ENCODE measurements at regions not wholly inside any gene's neighbourhood (a gene's known extent, or its start where the extent isn't known, plus 50 kb on each side); places are given as distances from the start of the nearest gene placed in this dataset.
"Not testable (repeated sequence)": the region's sequence is repeated elsewhere in the genome, so short reads cannot be mapped to it uniquely, and the experiment has no call there.

DNA sequence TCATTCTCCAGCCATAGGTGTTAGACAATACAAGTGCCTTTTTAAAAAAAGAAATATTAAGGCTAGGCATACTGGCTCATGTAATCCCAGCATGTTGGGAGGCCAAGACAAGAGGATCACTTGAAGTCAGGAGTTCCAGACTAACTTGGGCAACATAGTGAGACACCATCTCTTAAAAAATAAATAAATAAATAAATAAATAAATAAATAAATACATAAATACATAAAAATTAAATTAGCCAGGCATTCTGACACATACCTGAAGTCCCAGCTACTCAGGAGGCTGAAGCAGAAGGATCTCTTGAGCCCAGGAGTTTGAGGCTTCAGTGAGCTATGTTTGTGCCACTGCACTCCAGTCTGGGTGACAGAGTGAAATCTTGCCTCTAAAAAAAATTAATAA is 85.8 kb upstream of the ATP1B1 start:
- DNase-seq = no peak

DNA sequence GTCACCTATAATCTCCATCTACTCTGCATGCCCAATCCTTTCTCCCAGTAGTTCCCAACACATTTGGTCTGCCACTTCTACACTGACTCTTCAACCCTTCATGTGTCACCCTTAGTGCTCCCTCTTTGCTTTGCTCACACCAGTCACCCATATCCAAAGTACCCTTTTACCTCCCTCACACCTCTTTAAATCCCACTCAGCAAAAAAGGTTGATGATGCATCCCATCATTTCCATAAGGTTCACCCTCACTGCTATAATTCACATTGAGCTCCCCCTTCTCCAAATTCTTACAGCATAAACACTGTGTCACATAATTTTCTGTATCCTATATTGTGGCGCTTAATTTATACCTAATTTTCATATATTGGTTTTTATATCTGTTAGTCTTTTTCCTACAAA is 83.8 kb upstream of the ATP1B1 start:
- no peak for DNase-seq

DNA sequence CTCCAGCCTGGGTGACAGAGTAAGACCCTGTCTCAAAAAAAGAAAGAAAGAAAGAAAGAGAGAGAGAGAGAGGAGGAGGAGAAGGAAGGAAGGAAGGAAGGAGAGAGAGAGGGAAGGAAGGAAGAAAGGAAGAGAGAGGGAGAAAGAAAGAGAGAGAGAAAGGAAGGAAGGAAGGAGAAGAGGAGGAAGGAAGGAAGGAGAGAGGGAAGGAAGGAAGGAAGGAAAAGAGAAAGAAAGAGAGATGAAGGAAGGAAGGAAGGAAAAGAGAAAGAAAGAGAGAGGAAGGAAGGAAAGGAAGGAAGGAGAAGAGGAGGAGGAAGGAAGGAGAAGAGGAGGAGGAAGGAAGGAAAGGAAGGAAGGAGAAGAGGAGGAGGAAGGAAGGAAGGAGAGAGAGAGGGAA is 82.2 kb upstream of the ATP1B1 start:
- no peak for DNase-seq

DNA sequence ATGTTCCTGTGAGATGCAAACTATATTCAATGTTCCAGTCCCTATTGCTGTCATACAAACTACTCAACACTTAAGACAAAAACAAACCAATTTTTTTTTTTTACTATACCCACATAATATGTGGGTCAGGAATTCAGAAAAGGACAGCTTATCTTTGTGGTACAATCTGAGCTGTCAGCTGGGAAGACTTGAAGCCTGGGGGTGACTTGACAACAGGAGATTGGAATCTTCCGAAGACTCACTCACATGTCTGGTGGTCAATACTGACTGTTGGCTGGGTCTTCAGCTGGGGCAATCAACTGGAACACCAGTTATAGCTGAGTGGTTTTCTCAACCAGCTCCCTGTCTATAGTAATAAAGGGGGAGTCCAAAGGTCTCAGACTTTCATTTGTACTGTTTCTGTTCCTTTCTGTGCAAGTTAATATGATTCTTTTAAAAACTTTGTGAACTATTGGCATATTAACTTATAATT is 81.7 kb upstream of the ATP1B1 start:
- DNase-seq = no peak

DNA sequence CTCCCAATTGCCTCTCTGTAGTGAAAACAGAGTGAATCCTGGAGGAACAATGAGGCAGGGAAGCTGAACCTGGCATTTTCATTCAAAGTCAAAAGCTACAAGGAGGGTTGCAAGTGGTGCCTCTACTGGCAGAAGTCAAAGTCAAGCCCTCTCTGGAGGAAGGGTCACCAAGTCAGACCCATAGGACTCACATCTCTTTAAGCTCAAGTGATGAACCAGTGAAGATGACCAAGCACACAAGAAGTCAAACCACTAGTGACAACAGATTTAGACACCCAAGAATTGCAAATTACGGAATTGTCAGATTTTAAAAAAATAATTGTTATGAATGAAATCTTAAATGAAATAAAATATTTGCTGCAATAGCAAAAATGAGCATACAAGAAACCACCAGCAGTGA is 81.1 kb upstream of the ATP1B1 start:
- no peak for DNase-seq

DNA sequence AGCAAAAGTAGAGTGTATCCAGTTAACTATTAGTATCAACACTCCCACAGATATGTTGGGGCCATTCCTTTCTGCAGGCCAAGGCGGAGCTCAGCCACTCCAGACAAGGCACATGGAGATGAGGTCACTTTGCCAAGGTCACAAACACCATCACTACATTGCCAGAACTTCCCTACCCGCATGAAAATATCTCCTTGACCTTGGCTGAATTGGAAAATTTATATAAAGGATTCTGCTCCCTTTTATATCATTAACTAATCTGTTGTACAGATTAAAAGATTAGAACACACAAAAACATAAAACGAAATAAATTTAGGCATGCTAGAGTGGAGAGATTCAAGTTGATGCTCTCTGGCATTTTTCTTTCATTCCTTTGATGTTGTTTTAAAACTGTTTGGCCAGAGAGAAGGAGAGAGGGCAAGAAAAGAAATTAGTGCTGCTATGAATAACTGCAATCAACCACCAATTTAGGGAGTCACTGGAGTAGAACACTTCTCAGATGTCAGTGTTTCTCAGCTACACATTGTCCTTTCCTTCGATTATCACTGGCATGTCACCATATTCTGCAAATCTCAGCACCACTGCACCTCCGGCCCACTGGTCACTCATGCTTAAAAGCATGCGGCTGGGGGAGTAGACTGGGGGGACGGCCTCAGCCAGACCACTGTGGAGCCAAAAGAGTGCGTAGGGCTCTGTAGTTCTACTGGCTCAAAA is 78.7 kb upstream of the ATP1B1 start:
- no peak for DNase-seq

DNA sequence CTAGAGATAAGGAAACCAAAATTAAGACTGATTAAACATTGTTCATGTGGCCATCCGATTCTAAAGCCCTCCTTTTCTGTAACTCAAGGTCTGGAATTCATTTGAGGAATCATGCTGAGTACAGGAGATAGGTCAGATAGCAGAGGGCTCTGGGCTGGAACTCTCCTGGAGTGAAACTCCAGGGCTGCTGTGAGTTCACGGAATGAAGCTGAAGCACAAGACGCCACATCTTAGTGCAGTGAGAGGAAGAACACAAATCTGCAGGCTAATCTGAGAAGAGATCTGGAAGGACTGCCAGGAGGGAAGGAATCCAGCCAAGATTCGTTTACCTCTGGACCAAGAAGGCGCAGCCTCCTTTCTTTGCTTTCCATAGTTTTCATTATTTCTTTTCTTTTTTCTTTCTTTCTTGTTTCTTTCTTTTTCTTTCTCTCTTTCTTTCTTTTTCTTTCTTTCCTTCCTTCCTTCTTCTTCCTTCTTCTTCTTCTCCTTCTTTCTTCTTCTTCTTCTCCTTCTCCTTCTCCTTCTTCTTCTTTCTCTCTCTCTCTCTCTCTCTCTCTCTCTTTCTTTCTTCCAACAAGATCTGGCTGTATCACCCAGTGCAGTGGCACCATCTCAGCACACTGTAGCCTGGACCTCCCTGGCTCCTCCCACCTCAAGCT is 74.8 kb upstream of the ATP1B1 start:
- DNase-seq = no peak

DNA sequence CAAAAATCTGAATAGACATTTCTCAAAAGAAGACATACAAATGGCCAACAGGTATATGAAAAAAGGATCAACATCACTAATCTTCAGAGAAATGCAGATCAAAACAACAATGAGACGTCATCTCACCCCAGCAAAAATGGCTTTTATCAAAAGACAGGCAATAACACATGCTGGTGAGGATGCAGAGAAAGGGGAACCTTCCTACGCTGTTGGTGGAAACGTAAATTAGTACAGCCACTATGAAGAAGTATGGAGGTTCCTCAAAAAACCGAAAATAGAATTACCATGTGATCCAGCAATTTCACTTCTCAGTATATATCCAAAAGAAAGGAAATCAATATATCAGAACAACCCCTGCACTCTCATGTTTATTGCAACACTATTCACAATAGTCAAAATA is 65.1 kb upstream of the ATP1B1 start:
- DNase-seq = no peak

DNA sequence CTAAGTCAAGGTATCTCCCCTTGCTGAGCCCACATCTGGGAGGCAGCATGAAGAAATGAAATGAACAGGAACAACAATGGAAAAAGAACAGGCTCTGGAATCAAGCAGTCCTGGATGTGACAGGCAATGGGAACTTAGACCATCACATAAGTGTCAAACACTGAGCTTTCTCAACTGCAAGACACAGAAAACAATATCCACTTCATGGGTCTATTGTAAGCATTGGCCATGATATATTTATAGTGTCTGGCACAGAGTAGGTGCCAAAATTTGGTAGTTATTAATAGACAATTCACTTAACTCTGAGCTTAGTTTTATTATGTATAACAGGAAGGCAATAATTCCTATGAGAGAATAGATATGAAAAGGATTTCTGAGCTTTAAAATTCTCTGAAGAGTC is 64.1 kb upstream of the ATP1B1 start:
- no peak for DNase-seq

DNA sequence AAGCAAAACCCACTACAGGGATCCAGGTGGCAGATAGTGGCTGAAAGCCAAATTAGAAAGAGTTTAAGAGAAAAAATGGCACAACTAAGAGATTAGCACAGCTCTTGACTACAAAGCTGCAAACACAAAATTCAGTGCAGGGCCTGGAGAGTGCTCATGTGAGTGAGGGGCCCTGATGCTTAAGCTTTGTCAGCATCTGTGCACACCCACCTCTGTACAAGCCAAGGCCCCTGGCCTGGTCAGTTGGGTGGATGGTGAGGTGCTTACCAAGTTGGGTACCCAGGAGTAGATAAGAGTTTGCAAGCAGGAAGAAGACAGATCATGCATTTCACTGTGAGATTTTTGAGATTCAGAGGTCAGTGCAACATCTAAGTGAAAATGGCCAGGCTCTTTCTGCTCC is 62.7 kb upstream of the ATP1B1 start:
- DNase-seq = no peak

DNA sequence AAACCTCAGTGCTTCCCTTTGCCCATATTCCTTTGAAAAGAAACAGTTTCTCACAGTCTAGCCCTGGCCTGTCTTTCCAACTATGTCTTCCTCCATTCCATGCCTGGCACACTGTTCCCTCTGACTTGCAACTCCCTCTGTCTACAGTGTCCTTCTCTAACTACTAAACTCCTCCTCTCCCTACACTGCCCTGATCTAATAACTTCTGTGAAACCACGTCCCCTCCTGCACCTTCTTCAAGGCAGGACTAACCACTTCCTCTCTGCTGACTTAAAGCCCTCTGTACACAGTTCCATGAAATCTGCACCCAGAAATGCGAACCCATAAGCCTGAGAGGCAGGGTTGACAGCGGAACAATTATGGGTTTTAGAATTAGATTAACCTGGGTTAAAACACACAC is 62.2 kb upstream of the ATP1B1 start:
- DNase-seq = peak; percentile 32

DNA sequence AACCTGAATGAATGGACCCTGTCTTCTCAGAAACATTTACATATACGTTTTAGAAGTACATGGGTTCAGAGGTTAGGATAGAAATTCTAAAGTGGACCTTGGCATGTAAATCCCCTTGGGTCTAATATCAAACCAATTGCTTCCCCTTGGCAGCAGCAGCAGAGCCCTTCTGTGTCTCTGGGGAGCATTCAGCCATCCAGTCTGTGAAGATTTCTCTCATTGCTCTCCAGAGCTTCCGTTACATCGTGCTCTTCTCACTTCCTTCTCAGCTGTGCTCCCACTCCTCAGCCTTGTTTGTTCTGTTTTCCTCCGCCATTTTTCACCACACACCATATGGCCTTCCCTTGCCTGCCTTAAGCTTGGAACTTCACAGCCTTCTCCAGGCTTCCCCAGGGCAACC is 61.5 kb upstream of the ATP1B1 start:
- no peak for DNase-seq

DNA sequence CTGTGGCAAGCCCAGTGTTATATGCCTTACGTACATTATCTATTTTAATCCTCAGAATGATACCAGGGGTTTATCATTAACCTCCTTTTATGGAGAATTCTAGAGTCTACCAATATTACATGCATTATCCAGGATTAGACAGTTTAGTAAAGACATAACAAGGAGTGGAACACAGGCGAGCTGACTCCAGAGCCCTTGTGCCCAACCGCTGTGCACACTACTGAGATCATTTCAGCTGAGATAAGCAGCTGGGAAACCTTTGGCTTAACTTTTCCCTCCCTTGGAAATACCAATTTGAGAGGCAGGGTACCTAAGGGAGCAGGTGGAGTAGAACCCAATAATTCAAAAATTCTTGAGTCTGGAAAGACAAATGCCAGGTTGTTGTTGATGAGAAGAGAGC is 59.8 kb upstream of the ATP1B1 start:
- DNase-seq = no peak

DNA sequence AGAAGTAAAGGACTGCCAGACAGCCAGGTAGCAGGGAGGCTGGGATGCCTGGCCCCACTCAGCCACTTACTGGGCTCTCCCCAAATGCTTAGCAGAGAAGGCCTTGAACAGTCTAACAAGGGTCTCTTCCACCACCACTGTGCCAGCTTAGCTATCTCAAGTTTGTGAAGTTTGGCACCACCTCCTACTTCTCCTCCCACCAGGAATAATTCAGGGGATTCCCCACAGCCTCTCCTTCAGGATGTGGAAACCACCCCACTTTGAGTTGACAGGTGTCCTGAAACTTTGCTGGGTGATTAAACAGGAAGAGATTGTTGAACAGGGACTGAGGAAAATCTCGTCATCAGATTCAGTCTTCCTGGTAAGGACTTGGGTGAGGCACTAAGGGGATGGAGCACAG is 59.4 kb upstream of the ATP1B1 start:
- DNase-seq = no peak

DNA sequence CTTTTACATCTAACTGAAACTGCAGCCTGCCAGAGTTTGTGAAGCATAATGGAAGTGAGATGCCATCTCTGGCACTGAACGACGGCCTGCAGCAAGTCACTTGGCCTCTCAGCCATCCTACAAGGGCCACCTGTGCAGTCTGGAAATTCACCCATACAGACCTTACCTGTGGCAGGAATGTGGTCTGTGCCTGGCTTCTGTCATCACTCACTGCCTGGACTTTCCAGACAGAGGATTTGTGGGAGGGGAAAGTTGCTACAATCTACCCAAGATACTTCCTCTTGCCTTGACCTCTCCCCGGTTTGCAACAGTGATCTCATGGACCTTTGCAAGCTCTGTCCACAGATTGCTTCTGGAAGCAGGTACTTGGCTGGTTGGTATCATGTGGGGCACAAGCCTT is 58.4 kb upstream of the ATP1B1 start:
- no peak for DNase-seq

DNA sequence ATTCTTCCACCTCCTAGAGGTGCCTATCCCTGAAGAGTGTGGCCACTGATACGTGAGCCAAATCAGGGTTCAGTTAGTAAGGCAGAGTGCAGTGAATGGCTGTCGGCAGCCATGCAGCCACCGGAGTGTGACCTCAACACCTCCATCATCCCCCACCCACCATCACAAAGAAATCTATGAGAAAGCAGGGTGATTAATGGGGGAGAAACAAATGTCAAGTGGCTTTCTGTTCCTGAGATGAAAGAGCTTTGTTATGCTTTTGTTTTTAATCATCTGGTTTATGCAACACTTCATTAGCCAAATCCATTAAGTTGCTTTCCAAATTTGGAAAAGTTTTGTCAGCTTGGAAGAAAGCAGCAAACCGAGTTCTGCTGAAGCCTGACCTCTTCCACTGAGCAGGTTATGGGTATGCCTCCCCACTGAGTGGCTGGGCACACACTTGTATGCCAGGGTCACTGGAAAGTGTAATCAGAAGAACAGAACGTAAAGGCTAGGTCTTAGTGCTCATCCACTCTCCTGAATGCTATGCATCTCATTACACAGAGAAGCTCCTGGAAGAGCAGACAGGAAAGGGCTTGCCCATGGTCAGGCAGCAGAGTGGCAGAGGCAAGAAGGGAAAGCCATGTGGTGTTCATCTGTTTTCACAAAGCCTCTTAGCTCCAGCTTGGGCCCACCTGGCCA is 57.1 kb upstream of the ATP1B1 start:
- no peak for DNase-seq

DNA sequence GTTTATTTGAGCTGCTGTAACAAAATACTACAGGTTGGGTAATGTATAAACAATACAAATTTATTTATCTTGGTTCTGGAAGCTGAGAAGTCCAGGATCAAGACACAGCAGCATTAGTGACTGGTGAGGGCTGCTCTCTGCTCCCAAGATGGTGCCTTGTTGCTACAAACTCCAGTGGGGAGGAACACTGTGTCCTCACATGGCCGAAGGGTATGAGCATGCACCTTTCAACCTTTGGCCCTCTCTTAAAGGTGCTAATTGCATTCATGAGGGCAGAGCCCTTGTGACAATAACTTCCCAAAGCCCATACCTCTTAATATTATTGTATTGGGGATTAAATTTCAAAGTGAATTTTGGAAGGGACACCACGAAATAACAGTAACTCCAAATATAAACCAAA is 55.3 kb upstream of the ATP1B1 start:
- DNase-seq = no peak

DNA sequence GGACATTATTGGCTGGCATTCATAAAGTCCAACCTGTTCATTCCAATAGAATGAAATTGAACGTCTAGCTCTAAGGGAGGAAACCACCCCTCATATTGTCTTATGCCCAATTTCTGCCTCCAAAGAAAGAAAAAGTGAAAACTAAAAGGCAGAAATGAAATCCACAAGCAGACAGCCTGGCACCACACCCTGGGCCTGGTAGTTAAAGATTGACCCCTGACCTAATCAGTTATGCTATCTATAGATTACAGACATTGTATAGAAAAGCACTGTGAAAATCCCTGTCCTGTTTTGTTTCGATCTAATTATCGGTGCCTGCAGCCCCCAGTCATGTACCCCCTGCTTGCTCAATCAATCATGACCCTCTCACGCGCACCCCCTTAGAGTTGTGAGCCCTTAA is 54.3 kb upstream of the ATP1B1 start:
- not testable (repeated sequence) for DNase-seq

DNA sequence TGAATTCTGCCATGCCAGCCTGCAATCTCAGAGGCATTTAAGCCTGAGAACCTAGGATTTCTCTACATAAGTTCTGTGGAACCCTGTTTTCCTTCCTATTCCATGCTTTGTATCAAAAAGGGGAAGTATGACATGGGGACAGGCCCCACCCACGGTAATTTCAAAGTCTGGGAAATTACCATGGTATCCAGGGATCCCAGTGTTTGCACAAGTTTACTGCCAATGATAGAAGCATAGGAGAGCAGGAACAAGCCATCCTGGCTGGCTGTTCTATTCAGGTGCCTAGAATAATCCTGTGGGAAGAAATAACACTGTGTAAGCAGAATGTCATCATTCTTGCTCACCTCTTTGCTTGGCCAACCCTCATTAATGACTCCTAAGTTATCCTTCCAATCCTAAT is 53.8 kb upstream of the ATP1B1 start:
- DNase-seq = no peak

DNA sequence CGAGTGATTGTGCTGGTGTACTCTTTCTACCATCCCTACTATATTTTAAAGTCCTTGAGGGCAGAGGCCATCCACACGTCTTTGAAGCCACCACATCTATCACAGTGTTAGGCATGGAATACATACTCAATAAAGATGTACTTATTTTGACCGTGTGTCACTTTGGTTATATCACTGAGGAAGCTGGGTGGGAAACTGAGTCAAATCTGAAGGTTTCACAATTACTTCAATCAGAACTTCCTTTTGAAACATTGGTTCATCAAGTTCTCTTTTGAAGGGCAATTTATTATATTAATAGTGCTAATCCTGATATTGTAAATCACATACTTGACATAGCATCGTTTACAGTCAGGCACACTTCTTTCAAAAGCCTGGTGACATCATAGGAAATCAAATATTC is 53.3 kb upstream of the ATP1B1 start:
- no peak for DNase-seq
